ENCODE measurements at regions not wholly inside any gene's neighbourhood (a gene's known extent, or its start where the extent isn't known, plus 50 kb on each side); places are given as distances from the start of the nearest gene placed in this dataset.
"Not testable (repeated sequence)": the region's sequence is repeated elsewhere in the genome, so short reads cannot be mapped to it uniquely, and the experiment has no call there.

DNA sequence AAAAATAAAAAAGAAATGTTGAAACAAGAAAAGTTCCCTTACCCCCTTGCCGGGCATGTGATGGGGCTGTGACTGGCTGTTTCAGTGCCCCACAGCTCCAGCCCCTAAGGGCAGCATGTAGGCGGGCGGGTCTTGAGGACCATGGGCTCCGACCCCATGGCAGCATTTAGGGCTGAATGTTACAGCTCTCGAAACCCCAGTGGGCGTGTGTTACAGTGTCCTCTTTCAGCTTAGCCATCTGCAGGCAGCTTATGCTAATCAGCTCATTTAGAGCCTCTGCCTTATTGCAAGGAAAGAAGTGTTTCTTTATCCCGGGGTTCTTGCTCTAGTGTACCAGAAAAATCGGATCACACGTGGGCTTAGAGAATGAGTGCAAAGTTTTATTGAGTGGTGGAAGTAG, 497.4 kb upstream of the CYLC2 start:
- no peak for DNase-seq

GRCh38 chr9:102486976-102487375, 508.2 kb upstream of the CYLC2 start:
- DNase-seq, result not testable (repeated sequence)

DNA sequence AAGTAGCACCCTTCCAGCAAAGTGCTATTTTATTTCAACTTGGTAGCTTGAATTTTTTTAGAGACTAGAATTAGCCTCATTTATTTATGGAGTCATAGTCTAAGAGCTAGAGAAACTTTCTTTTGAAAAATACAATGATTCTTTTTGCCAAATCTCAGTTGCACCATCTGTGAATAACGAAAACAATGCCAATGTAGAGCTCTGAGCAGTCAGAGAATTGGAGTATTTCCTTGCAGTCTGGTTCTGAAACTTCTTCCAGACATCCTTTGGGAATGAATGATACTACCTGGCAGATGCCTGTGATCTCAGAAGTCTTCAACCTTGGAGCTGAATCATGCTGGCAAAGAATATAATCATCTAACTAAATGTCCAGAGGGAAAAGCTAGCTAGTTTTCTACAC, 511.5 kb upstream of the CYLC2 start:
- DNase-seq, result peak in 1 of 2 experiments; percentile 55

DNA sequence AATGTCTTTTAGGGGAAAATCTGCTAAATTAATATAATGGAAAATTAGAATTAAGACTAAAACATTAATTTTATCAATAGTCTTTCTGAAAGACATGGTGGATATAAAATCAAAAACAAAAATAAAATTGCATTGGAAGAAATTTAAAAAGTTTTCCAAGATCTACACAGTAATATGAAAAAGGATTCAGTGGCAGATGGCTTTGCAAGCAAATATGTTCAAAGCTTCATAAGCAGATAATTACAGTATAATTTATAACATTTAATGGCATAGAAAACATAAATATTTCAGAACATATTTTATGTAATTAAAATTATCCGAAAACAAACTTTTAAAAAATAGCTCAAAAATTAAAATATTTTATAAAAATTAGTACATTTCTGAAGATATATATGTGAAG, 512.4 kb upstream of the CYLC2 start:
- no peak for DNase-seq

DNA sequence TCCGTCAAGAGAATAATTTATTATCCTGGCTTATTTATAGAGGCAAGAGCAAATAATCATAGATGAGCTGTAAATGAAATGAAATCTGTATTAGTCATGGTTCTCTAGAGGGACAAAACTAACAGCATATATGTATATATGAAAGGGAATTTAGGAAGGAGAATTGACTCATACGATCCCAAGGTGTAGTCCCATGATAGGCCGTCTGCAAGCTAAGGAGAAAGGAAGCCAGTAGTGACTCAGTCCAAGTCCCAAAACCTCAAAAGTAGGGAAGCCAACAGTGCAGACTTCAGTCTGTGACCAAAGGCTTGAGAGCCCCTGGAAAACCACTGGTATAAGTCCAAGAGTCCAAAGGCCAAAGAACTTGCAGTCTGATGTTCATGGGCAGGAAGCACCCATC, 515.9 kb upstream of the CYLC2 start:
- no peak for DNase-seq

- DNase-seq, result no peak
Measured at GRCh38 chr9:102474357-102474756, 520.8 kb upstream of the CYLC2 start.

- DNase-seq, result not testable (repeated sequence)
Measured at GRCh38 chr9:102469430-102469829, 525.7 kb upstream of the CYLC2 start.

- DNase-seq, result no peak
Measured at GRCh38 chr9:102461156-102461819, 533.8 kb upstream of the CYLC2 start.

DNA sequence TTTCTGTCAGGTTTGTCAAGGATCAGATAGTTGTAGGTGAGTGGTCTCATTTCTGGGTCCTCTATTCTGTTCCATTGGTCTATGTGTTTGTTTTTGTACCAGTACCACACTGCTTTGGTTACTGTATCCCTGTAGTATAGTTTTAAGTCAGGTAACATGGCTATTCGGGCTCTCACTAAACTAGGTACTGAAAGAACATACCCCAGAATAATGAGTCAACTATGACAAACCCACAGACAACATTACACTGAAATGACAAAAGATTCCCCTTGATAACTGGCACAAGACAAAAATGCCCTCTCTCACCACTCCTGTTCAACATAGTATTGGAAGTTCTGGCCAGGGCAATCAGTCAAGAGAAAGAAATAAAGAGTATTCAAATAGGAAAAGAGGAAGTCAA, 535.3 kb upstream of the CYLC2 start:
- no peak for DNase-seq

- DNase-seq, result no peak
Measured at GRCh38 chr9:102456562-102456961, 538.6 kb upstream of the CYLC2 start.

- no peak for DNase-seq
Measured at GRCh38 chr9:102445906-102446305, 549.2 kb upstream of the CYLC2 start.

GRCh38 chr9:102445181-102445747, 549.9 kb upstream of the CYLC2 start:
- DNase-seq, result no peak

DNA sequence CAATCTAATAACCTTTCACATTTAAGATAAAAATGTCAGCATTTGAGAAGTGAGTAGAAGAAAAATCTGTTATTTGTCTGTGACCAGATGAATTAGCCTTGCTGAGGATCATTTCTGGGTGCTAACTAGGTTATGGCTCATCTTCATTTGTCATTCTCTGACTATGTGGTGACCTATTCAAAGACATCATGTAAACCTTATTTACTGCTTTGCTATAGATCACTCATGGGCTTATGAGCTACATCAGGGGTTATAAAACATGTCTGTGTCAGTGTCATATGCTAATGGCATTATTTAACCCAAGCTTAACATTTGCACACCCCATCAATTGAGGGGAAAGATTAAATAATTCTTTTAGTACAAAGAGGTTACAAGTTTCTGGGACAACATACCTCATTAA, 555.5 kb upstream of the CYLC2 start:
- no peak for DNase-seq

DNA sequence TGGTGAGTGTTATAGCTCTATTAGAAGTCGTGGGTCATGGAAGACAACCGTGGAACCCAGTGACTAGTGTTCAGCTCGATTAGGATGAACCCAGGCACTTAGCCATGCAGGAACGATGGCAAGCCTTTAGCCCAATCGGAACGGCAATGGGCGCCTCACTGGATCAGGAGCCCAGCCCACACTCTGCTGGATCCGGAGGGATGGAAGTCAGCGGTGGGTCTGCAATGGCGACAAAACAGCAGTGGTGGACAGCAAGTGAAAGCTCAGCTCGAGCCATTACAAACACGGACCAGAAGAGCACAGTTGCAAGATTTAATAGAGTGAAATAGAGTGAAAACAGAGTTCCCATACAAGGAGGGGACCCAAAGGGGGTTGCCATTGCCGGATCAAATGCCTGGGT, 558.5 kb upstream of the CYLC2 start:
- DNase-seq, result not testable (repeated sequence)

- DNase-seq, result no peak
Measured at GRCh38 chr9:102435427-102435826, 559.7 kb upstream of the CYLC2 start.

DNA sequence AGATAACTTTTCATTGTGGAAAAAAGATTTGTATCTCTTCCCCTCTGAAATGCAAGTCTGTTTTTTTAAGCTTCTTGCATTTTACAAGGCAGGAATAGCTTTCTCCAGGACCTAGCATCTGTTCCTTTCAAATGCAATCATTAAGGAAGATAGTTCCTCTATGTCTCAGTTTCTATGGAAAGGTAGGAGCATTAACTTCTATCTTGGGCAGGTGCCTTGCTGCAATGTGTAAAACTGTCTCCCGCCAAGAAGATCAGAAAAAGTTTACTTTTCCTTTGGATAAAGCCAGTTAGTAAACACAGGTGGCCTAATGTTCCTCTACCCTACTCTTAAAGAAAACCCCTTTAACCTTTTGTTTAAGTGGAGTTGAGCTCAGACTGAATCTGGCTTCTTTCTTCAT, 560.6 kb upstream of the CYLC2 start:
- no peak for DNase-seq

GRCh38 chr9:102428305-102428704, 566.8 kb upstream of the CYLC2 start:
- DNase-seq, result peak in 1 of 2 experiments; percentile 0

GRCh38 chr9:102416251-102416650, 578.9 kb upstream of the CYLC2 start:
- not testable (repeated sequence) for DNase-seq

- DNase-seq, result no peak
Measured at GRCh38 chr9:102405218-102405867, 589.8 kb upstream of the CYLC2 start.

DNA sequence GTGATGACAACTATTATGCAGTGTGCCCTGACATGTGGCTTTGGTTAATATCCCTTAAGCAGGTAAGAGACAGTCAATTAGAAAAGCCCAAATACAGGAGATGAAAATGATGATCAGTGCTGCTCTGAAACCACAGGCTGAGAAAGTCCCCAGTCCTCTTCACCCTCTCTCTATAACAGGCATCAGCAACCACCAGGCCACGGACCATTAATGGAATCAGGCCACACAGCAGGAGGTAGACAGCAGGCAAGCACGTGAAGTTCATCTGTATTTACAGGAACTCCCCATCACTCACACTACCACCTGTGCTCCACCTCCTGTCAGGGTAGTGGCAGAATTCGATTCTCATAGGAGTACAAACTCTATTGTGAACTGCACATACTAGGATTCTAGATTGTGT, 591.6 kb upstream of the CYLC2 start:
- no peak for DNase-seq

DNA sequence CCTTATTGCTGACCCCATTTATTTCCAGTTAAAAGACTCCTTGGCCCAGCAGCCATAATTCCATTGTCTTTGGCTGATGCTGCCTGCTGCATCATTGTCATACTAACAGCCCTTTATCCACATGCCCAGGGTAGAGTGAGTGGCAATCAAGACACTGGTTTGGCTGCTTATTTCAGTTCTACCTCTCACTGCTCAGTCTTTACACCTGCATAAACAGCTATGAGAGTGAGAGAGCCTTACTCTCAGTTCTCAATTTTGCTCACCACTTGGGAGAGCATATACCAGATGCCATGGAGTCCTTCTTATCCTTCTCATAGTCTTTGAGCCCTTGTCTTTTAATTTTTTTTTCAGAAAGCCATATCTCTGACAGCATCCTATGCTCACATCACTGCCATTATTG, 596.9 kb upstream of the CYLC2 start:
- no peak for DNase-seq

GRCh38 chr9:102385620-102386019, 609.5 kb upstream of the CYLC2 start:
- not testable (repeated sequence) for DNase-seq

- DNase-seq, result no peak
Measured at GRCh38 chr9:102362470-102363132, 624.2 kb upstream of the GRIN3A start.

GRCh38 chr9:102360846-102361245, 622.4 kb upstream of the GRIN3A start:
- no peak for DNase-seq
